ENCODE measurements at regions not wholly inside any gene's neighbourhood (a gene's known extent, or its start where the extent isn't known, plus 50 kb on each side); places are given as distances from the start of the nearest gene placed in this dataset.

DNA sequence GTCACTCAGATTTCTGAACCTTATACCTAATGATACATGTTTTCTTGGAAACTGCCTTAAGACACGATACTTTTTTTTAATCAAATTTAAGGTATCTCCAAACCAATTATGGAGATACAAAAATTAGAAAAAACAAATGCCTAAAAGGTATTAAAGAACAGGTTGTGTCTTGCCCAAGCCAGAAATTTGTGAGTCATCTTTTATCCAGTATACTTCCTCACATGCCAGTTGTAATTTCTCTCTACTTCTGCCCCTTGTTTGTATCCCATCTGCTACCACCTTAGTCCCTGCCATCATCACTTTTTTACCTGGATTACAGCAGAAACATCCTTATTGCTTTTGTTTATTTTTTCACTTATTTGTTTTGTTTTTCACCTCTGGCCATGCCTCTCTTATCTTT, 571.2 kb upstream of the DAB2 start:
- no peak overlapping the region for H2AFZ ChIP-seq (ENCODE audit: low read length)
- no peaks in the 10 kb centered on the region for H3F3A ChIP-seq (ENCODE audit: low read length, unreplicated experiment)
- no peaks in the 10 kb centered on the region for H3K36me3 ChIP-seq (ENCODE audit: low read depth, low read length)
- no peak overlapping the region for H3K4me3 ChIP-seq (ENCODE audit: low read length)
- H3K9ac ChIP-seq (ENCODE audit: low read length): no peak overlapping the region
- ChIA-PET CTCF (no interaction called here), POLR2A (ENCODE audit: unreplicated experiment) (no interaction called here)
- DNase-seq: peak; percentile 6
- H3K27ac ChIP-seq (ENCODE audit: low read length): no peak overlapping the region
- no peak for ATAC-seq
- H3K27me3 ChIP-seq (ENCODE audit: low read length): no peaks in the 10 kb centered on the region
- no peaks in the 10 kb centered on the region for H4K20me1 ChIP-seq (ENCODE audit: low read length)
- H3K9me2 ChIP-seq (replicated peaks; ENCODE audit: low read length): no peaks in the 10 kb centered on the region
- no peaks in the 10 kb centered on the region for H3K4me1 ChIP-seq (ENCODE audit: insufficient read depth, low read length)
- H3K79me2 ChIP-seq (ENCODE audit: low read length): no peaks in the 10 kb centered on the region
- BruUV-seq (replicated peaks): no TSS peak
- TF ChIP-seq EZH2phosphoT487 (IDR thresholded peaks at IDR 0.05; ENCODE audit: borderline replicate concordance, low read length): no peak
- TF ChIP-seq, protein P1, sequence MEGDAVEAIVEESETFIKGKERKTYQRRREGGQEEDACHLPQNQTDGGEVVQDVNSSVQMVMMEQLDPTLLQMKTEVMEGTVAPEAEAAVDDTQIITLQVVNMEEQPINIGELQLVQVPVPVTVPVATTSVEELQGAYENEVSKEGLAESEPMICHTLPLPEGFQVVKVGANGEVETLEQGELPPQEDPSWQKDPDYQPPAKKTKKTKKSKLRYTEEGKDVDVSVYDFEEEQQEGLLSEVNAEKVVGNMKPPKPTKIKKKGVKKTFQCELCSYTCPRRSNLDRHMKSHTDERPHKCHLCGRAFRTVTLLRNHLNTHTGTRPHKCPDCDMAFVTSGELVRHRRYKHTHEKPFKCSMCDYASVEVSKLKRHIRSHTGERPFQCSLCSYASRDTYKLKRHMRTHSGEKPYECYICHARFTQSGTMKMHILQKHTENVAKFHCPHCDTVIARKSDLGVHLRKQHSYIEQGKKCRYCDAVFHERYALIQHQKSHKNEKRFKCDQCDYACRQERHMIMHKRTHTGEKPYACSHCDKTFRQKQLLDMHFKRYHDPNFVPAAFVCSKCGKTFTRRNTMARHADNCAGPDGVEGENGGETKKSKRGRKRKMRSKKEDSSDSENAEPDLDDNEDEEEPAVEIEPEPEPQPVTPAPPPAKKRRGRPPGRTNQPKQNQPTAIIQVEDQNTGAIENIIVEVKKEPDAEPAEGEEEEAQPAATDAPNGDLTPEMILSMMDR (conservative IDR thresholded peaks at IDR 0.05; ENCODE audit: low read depth, low read length): no peak
- TF ChIP-seq EZH2 (IDR thresholded peaks at IDR 0.05; ENCODE audit: low read length, unreplicated experiment): no peak
- H3K4me2 ChIP-seq (ENCODE audit: low read length): no peak overlapping the region
- intact Hi-C loops (cut with micrococcal nuclease): no loop called here
- H3K9me3 ChIP-seq (ENCODE audit: low read length): no peaks in the 10 kb centered on the region

DNA sequence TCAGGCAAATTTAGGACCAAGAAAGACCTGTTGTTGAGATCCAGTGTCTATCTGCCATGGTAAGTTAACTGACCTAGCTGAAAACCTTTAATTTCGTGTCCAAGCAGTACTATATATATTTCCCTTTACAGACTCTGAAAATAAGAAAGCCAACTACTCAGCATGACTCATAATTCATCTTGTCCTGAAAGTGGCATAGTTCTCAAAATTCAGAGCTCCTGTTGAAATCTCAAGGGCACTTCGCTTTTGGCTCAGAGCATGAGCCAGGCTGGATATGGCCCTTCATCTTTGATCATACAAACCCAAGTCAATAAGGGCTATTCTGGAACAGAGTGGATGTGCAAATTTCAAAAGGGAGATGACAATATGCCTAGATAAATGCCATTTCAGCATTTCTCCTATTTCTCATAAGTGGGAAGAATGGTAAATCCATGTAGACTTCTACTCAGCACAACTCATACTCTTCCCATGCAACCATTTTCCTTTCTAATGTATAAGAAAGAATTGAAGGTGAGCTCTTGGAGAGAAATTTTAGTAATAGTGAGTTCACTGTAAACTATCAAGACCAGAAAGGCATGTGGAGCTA, 567.9 kb upstream of the DAB2 start:
- DNase-seq: peak; percentile 41

GRCh38 chr5:39986614-39987013, 561.8 kb upstream of the DAB2 start:
- no peak for TF ChIP-seq EZH2 (IDR thresholded peaks at IDR 0.05; ENCODE audit: low read length, unreplicated experiment)
- TF ChIP-seq, protein P1 (conservative IDR thresholded peaks at IDR 0.05; ENCODE audit: low read depth, low read length): peak; percentile 80
- TF ChIP-seq EZH2phosphoT487 (IDR thresholded peaks at IDR 0.05; ENCODE audit: borderline replicate concordance, low read length): no peak
- no peak overlapping the region for H3K27ac ChIP-seq (ENCODE audit: low read length)
- no peaks in the 10 kb centered on the region for H3K79me2 ChIP-seq (ENCODE audit: low read length)
- no peaks in the 10 kb centered on the region for H3K9me2 ChIP-seq (replicated peaks; ENCODE audit: low read length)
- peak; percentile 39 for DNase-seq
- H3F3A ChIP-seq (ENCODE audit: low read length, unreplicated experiment): no peaks in the 10 kb centered on the region
- no peaks in the 10 kb centered on the region for H3K4me1 ChIP-seq (ENCODE audit: insufficient read depth, low read length)
- H3K4me3 ChIP-seq (ENCODE audit: low read length): no peak overlapping the region
- H3K9me3 ChIP-seq (ENCODE audit: low read length): no peaks in the 10 kb centered on the region
- no peak overlapping the region for H2AFZ ChIP-seq (ENCODE audit: low read length)
- intact Hi-C loops (cut with micrococcal nuclease): no loop called here
- no TSS peak for BruUV-seq (replicated peaks)
- no peak overlapping the region for H3K4me2 ChIP-seq (ENCODE audit: low read length)
- ChIA-PET CTCF (no interaction called here), POLR2A (ENCODE audit: unreplicated experiment) (no interaction called here)
- H4K20me1 ChIP-seq (ENCODE audit: low read length): no peaks in the 10 kb centered on the region
- H3K36me3 ChIP-seq (ENCODE audit: low read depth, low read length): no peaks in the 10 kb centered on the region
- H3K27me3 ChIP-seq (ENCODE audit: low read length): no peaks in the 10 kb centered on the region
- no peak overlapping the region for H3K9ac ChIP-seq (ENCODE audit: low read length)
- no peak for ATAC-seq

More for the DNA sequence above, 567.9 kb upstream of the DAB2 start:
- Histone ChIP-seq H2AFZ (ENCODE audit: low read length) (no peak overlapping the region), H3K4me2 (ENCODE audit: low read length) (no peak overlapping the region), H3K36me3 (ENCODE audit: low read depth, low read length) (no peaks in the 10 kb centered on the region), H3K79me2 (ENCODE audit: low read length) (no peaks in the 10 kb centered on the region), H3F3A (ENCODE audit: low read length, unreplicated experiment) (no peaks in the 10 kb centered on the region), H4K20me1 (ENCODE audit: low read length) (no peaks in the 10 kb centered on the region), H3K9me2 (replicated peaks; ENCODE audit: low read length) (no peaks in the 10 kb centered on the region), H3K27me3 (ENCODE audit: low read length) (no peaks in the 10 kb centered on the region), H3K9me3 (ENCODE audit: low read length) (no peaks in the 10 kb centered on the region), H3K9ac (ENCODE audit: low read length) (no peak overlapping the region), H3K4me3 (ENCODE audit: low read length) (no peak overlapping the region), H3K4me1 (ENCODE audit: insufficient read depth, low read length) (no peaks in the 10 kb centered on the region), H3K27ac (ENCODE audit: low read length) (no peak overlapping the region)
- intact Hi-C loops (cut with micrococcal nuclease): no loop called here
- no peak for TF ChIP-seq EZH2phosphoT487 (IDR thresholded peaks at IDR 0.05; ENCODE audit: borderline replicate concordance, low read length)
- TF ChIP-seq, protein P1 (conservative IDR thresholded peaks at IDR 0.05; ENCODE audit: low read depth, low read length): no peak
- TF ChIP-seq EZH2 (IDR thresholded peaks at IDR 0.05; ENCODE audit: low read length, unreplicated experiment): no peak
- ChIA-PET CTCF (no interaction called here), POLR2A (ENCODE audit: unreplicated experiment) (interaction anchor here (0.5 kb wide), 1 partner anchor 842 kb away, joined by 4 read pairs; the partner anchor contains the start of gene RPL37)
- BruUV-seq (replicated peaks): no TSS peak
- peak; percentile 40; the same call in 1 of the 2 replicates for ATAC-seq
